CD4-positive, CD25-positive, alpha-beta regulatory T cell (primary cell): ENCODE measurements at regions not wholly inside any gene's neighbourhood (a gene's known extent, or its start where the extent isn't known, plus 50 kb on each side); places are given as distances from the start of the nearest gene placed in this dataset.
"Not testable (repeated sequence)": the region's sequence is repeated elsewhere in the genome, so short reads cannot be mapped to it uniquely, and the experiment has no call there.

ENCODE experiments used
- ATAC-seq, 2 donors: fragments of 150-1000 bp; cut with Tn5 transposase; one replicate each; pipeline ENCODE4 v1.10.0; 2021; ENCODE audit warnings: low read depth in 2 of 2, moderate number of reproducible peaks in 2 of 2, moderate library complexity in 1 of 2
- DNase-seq, 3 donors: peaks; one replicate each; pipeline versions ENCODE4 v3.0.0 to v3.0.0-alpha.2; 2012 to 2022; ENCODE audit warnings: mixed read lengths in 1 of 3
- H3K27ac ChIP-seq: one replicate; pipeline ENCODE4 v1.7.0; 2013; ENCODE audit warnings: mild to moderate bottlenecking, low read length; ENCODE audit not compliant: insufficient read depth, poor library complexity, severe bottlenecking
- H3K27me3 ChIP-seq: one replicate; pipeline ENCODE4 v1.7.0; 2013; ENCODE audit warnings: low read length; ENCODE audit not compliant: control insufficient read depth, insufficient read depth
- H3K36me3 ChIP-seq: one replicate; pipeline ENCODE4 v1.7.0; 2013; ENCODE audit warnings: mild to moderate bottlenecking, low read length, moderate library complexity; ENCODE audit not compliant: control insufficient read depth, insufficient read depth
- H3K4me1 ChIP-seq: 2 replicates; pipeline ENCODE4 v1.7.0; 2013; ENCODE audit warnings: mild to moderate bottlenecking, low read length; ENCODE audit not compliant: insufficient read depth, control insufficient read depth, poor library complexity, severe bottlenecking
- H3K4me3 ChIP-seq: one replicate; pipeline ENCODE4 v1.7.0; 2013; ENCODE audit warnings: low read depth, mild to moderate bottlenecking, low read length, moderate library complexity
- H3K9me3 ChIP-seq, 2 experiments: 1 replicate in 1 of 2; 2 replicates in 1 of 2; pipeline ENCODE4 v1.7.0; 2013; ENCODE audit warnings: low read length in 2 of 2, mild to moderate bottlenecking in 1 of 2, moderate library complexity in 1 of 2; ENCODE audit not compliant: control insufficient read depth in 2 of 2
- H3K27ac Mint-ChIP-seq, 3 donors: one replicate each; pipeline ENCODE4 v1.8.0; 2020 to 2022; ENCODE audit warnings: mild to moderate bottlenecking in 3 of 3, mixed read lengths in 3 of 3, moderate library complexity in 2 of 3
- H3K27me3 Mint-ChIP-seq: one replicate; pipeline ENCODE4 v1.8.0; 2022; ENCODE audit warnings: mild to moderate bottlenecking, mixed read lengths
- H3K36me3 Mint-ChIP-seq: one replicate; pipeline ENCODE4 v1.8.0; 2020; ENCODE audit warnings: mixed read lengths
- H3K4me1 Mint-ChIP-seq, 4 donors: one replicate each; pipeline ENCODE4 v1.8.0; 2020 to 2022; ENCODE audit warnings: mixed read lengths in 4 of 4, mild to moderate bottlenecking in 1 of 4
- H3K4me3 Mint-ChIP-seq, 4 donors: one replicate each; pipeline ENCODE4 v1.8.0; 2020 to 2022; ENCODE audit warnings: mild to moderate bottlenecking in 4 of 4, mixed read lengths in 4 of 4, moderate library complexity in 3 of 4
- H3K9me3 Mint-ChIP-seq, 7 donors: one replicate each; pipeline ENCODE4 v1.8.0; 2020 to 2022; ENCODE audit warnings: mixed read lengths in 7 of 7, mild to moderate bottlenecking in 3 of 7, moderate library complexity in 2 of 7

- DNase-seq = no peak
- peaks cover 23% of the 10 kb centered on the region for H3K27me3 Mint-ChIP-seq
- Histone ChIP-seq H3K4me3 (no peak overlapping the region), H3K4me1 (no peaks in the 10 kb centered on the region), H3K36me3 (no peaks in the 10 kb centered on the region), H3K27ac (no peak overlapping the region), H3K27me3 (peaks cover 6% of the 10 kb centered on the region), H3K9me3 (no peaks in the 10 kb centered on the region)
- peaks cover 4% of the 10 kb centered on the region for H3K36me3 Mint-ChIP-seq
- no peak for ATAC-seq
- peaks cover 0 to 4% (median 0%) of the 10 kb centered on the region in 4 donors for H3K4me1 Mint-ChIP-seq
- no peak overlapping the region for H3K4me3 Mint-ChIP-seq
- no peak overlapping the region for H3K27ac Mint-ChIP-seq
- peaks cover 0 to 6% (median 0%) of the 10 kb centered on the region in 7 donors for H3K9me3 Mint-ChIP-seq
Measured at GRCh38 chr3:43236008-43236407, 50.3 kb upstream of the SNRK start.

GRCh38 chr3:43233062-43233461 lies 53.3 kb upstream of the SNRK start:
- Mint-ChIP-seq H3K4me1 (peaks cover 0 to 4% (median 0%) of the 10 kb centered on the region in 4 donors), H3K27me3 (peaks cover 12% of the 10 kb centered on the region)

GRCh38 chr3:43231276-43232000 lies 54.9 kb upstream of the SNRK start:
- H3K27me3 Mint-ChIP-seq = peaks cover 12% of the 10 kb centered on the region
- H3K27ac Mint-ChIP-seq = no peak overlapping the region
- no peak for ATAC-seq
- H3K4me1 Mint-ChIP-seq = peaks cover 0 to 4% (median 0%) of the 10 kb centered on the region in 4 donors
- Histone ChIP-seq H3K9me3 (peaks cover 11 to 19% of the 10 kb centered on the region in 2 experiments), H3K4me3 (no peak overlapping the region), H3K27me3 (peaks cover 2% of the 10 kb centered on the region), H3K36me3 (no peaks in the 10 kb centered on the region), H3K4me1 (no peaks in the 10 kb centered on the region), H3K27ac (no peak overlapping the region)
- no peak for DNase-seq
- peaks cover 4 to 17% (median 14%) of the 10 kb centered on the region in 7 donors for H3K9me3 Mint-ChIP-seq
- H3K36me3 Mint-ChIP-seq = peaks cover 11% of the 10 kb centered on the region
- no peak overlapping the region for H3K4me3 Mint-ChIP-seq

More at GRCh38 chr3:43233062-43233461, 53.3 kb upstream of the SNRK start:
- Histone ChIP-seq H3K27ac (no peak overlapping the region), H3K4me3 (no peak overlapping the region), H3K9me3 (peaks cover 1 to 3% of the 10 kb centered on the region in 2 experiments), H3K4me1 (no peaks in the 10 kb centered on the region), H3K27me3 (peaks cover 6% of the 10 kb centered on the region), H3K36me3 (no peaks in the 10 kb centered on the region)
- Mint-ChIP-seq H3K9me3 (peaks cover 0 to 3% (median 3%) of the 10 kb centered on the region in 7 donors), H3K27ac (no peak overlapping the region), H3K36me3 (peaks cover 5% of the 10 kb centered on the region), H3K4me3 (no peak overlapping the region)
- ATAC-seq (no peak), DNase-seq (no peak)

- not testable (repeated sequence) for DNase-seq, H3K27me3 ChIP-seq, H3K4me3 ChIP-seq, H3K4me3 Mint-ChIP-seq, H3K27ac Mint-ChIP-seq, ATAC-seq, H3K4me1 ChIP-seq, H3K4me1 Mint-ChIP-seq, H3K27ac ChIP-seq, H3K36me3 ChIP-seq
- peaks cover 11 to 20% of the 10 kb centered on the region in 2 experiments for H3K9me3 ChIP-seq
- H3K9me3 Mint-ChIP-seq = peaks cover 4 to 17% (median 14%) of the 10 kb centered on the region in 7 donors
- peaks cover 11% of the 10 kb centered on the region for H3K36me3 Mint-ChIP-seq
- H3K27me3 Mint-ChIP-seq = peaks cover 13% of the 10 kb centered on the region
Measured at GRCh38 chr3:43229865-43230264, 56.5 kb upstream of the SNRK start.

GRCh38 chr3:43227685-43228084 lies 58.7 kb upstream of the SNRK start:
- peaks cover 11 to 20% of the 10 kb centered on the region in 2 experiments for H3K9me3 ChIP-seq
- not testable (repeated sequence) for ATAC-seq, H3K27me3 ChIP-seq, H3K27ac Mint-ChIP-seq, H3K27ac ChIP-seq, H3K4me3 Mint-ChIP-seq, H3K36me3 ChIP-seq, H3K4me1 ChIP-seq, H3K4me3 ChIP-seq, DNase-seq
- Mint-ChIP-seq H3K9me3 (peaks cover 4 to 17% (median 14%) of the 10 kb centered on the region in 7 donors), H3K27me3 (peaks cover 19% of the 10 kb centered on the region), H3K4me1 (peaks cover 7 to 25% (median 12%) of the 10 kb centered on the region in 4 donors), H3K36me3 (peaks cover 11% of the 10 kb centered on the region)

GRCh38 chr3:43224405-43225073 lies 61.8 kb upstream of the SNRK start:
- Histone ChIP-seq H3K36me3 (no peaks in the 10 kb centered on the region), H3K27ac (no peak overlapping the region), H3K9me3 (peaks cover 11 to 20% of the 10 kb centered on the region in 2 experiments), H3K27me3 (no peaks in the 10 kb centered on the region), H3K4me3 (no peak overlapping the region), H3K4me1 (peaks cover 7% of the 10 kb centered on the region)
- H3K36me3 Mint-ChIP-seq = peaks cover 11% of the 10 kb centered on the region
- peaks cover 7 to 49% (median 16%) of the 10 kb centered on the region in 4 donors for H3K4me1 Mint-ChIP-seq
- no peak overlapping the region for H3K4me3 Mint-ChIP-seq
- peaks cover 7% of the 10 kb centered on the region for H3K27me3 Mint-ChIP-seq
- peak overlapping the region in 1 of 3 donors; percentile 22 for H3K27ac Mint-ChIP-seq
- peaks cover 2 to 17% (median 13%) of the 10 kb centered on the region in 7 donors for H3K9me3 Mint-ChIP-seq
- ATAC-seq (no peak), DNase-seq (no peak)

- peak in 2 of 3 donors; percentile 30 for DNase-seq
- Mint-ChIP-seq H3K4me1 (peaks cover 7 to 52% (median 17%) of the 10 kb centered on the region in 4 donors), H3K27ac (peak overlapping the region in 1 of 3 donors; percentile 57), H3K9me3 (peaks cover 1 to 17% (median 13%) of the 10 kb centered on the region in 7 donors), H3K27me3 (peaks cover 7% of the 10 kb centered on the region), H3K36me3 (peaks cover 13% of the 10 kb centered on the region), H3K4me3 (no peak overlapping the region)
- no peak for ATAC-seq
- H3K36me3 ChIP-seq = no peaks in the 10 kb centered on the region
- H3K4me1 ChIP-seq = peaks cover 7% of the 10 kb centered on the region
- H3K4me3 ChIP-seq = no peak overlapping the region
- peaks cover 11 to 20% of the 10 kb centered on the region in 2 experiments for H3K9me3 ChIP-seq
- no peak overlapping the region for H3K27ac ChIP-seq
- H3K27me3 ChIP-seq = no peaks in the 10 kb centered on the region
Measured at GRCh38 chr3:43223670-43224364, 62.5 kb upstream of the SNRK start.
